DMS153 treated with DMSO at 0.1 percent for 48 hours (cell line): ENCODE measurements at regions not wholly inside any gene's neighbourhood (a gene's known extent, or its start where the extent isn't known, plus 50 kb on each side); places are given as distances from the start of the nearest gene placed in this dataset.

ENCODE experiments used
- DNase-seq: peaks from one replicate; lab custom pipeline; 2025; ENCODE audit not compliant: unreplicated experiment; lab: John Stamatoyannopoulos, UW

DNA sequence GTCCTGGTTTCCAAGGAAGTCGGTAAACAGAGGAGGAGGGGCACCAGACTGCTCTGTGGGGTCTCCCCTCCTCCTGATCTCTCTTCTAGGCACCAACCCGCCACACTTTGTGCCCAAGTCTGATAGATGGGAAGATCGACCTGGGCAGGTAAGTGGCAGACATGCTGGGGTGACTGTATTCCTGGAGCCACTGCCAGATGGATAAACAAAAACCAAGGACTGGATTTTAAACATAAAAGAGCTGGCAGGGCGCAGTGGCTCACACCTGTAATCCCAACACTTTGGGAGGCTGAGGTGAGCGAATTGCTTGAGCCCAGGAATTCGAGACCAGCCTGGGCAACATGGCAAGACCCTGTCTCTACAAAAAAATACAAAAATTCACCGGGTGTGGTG, 181.2 kb downstream of the ANAPC1 start:
- DNase-seq = peak; percentile 4

DNA sequence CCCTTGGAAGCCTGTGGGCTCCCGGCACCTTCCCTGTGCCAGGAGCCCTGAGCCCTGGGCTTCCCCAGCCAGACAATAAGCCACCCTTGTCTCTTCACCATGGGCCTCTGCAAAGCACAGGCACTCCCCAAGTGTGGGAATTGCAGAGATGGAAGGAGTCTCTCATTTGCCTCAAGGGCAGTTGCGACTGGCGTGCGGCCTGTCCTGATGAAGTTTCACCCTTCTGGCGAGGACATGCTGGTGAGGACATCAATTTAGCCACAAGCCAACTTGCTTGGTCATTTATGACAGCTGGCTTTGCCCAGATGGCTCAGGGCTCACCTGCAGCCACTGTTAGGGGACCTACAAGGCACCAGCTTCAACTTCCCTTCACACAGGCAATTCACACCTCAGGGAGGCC, 180.2 kb downstream of the ANAPC1 start:
- no peak for DNase-seq

DNA sequence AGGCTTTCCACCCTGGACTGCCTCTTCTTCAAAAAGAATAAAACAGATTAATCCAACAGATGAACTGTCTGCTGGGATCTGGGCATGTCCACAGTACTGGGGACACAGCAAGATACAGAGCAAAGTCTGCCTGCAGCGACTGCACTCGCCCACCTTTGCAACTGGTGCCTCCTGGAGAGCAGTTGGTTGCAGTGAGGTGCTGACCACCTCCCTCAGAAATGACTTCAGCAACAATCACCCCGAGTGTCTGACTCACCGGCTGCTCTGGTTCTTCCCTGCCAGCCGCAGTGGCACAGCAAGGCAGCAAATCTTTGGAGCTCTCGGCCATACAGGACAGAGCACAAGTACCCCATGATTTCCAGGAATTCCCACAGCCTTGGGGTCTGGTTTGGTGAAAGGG, 179.7 kb downstream of the ANAPC1 start:
- no peak for DNase-seq

GRCh38 chr2:111705239-111705638, 178.8 kb downstream of the ANAPC1 start:
- no peak for DNase-seq

DNA sequence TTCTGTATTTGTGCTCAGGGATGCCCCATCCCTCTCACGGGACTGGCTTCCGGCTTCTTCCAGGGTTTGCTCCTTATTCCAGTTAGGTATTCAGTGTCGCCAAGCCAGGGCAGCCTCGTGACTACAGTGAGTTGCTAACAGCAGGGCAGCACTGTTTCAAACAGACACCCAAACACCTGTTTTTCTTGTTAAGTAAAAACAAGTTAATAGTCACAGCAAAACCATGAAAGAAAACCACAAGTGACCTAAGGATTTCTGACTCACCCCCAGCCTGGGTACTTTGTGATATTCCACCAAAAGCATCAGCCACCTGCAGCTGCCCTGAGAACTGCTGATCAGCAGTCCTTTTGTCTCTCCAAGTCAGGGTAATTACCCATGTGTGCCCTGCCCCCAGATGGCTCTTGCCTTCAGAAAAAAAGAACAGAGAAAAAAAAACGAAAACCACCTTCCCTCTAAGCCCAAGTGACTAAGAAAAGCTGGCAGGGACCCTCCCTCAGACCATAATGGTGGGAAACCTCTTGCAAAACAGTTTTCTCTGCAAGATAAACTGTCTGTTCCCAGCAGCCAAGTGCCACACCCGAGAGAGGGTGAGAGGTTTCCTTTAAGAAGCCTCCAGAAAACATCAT, 178.2 kb downstream of the ANAPC1 start:
- DNase-seq = peak; percentile 40

- no peak for DNase-seq
Observed at GRCh38 chr2:111706481-111707001, 177.5 kb downstream of the ANAPC1 start.

DNA sequence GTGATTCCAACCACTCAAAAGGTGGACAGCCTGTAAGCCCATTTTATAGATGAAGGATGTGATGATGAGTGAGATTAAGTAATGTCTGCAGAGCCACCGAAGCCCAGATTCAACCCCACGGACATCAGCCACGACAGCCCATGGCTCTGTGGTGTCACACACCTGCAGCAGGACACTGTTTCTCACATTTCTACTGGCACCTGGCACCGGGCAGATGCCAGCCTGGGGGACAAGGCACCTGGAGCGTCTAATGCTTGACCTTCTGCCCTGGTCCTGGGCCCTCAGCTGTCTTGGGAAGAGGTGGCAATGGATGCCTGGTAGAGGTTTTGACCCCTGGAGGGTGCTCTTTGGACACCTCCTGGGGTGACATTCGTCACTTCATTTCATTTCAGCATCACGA, 176.3 kb downstream of the ANAPC1 start:
- DNase-seq = no peak

- no peak for DNase-seq
Observed at GRCh38 chr2:111708476-111709180, 175.4 kb downstream of the ANAPC1 start.

DNA sequence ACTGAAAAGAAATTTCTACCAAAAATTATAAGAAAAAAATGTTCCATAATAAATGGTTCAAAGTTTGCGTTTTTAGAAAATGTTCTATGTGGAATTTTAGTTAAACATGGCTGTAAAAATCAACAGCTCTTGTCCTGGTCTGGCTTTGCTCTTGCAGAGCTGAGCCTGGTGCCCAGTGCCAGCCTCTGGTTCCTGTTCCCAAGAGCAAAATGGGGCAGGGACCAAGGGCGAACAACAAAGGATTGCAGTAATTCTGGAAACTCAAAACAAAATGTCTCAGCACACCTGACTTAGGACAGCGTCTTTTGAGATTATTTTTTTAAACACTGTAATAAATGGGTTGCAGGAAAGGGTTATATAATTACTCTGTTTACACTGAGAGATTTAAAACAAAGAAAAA, 174.7 kb downstream of the ANAPC1 start:
- no peak for DNase-seq

GRCh38 chr2:111710085-111710484, 173.9 kb downstream of the ANAPC1 start:
- DNase-seq = no peak

GRCh38 chr2:111710613-111711012, 173.4 kb downstream of the ANAPC1 start:
- no peak for DNase-seq

DNA sequence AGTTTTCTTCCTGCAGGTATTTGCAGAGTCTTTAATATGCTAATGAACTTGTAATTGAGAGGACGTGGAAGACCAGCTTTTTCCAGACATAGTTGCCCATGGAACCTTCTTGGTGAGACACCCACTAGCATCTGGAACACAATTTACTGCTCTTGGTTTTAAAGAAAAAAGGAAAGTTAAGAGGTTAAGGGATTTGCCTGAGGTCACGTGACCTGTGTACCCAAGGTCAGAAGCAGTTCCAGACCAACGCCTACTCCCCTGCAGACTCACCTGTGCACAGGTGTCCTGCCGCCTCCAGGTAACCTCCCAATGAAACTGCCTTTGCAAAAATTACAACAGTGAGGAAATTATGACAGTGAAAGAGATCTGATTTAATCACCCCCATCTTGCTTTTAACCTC, 172.7 kb downstream of the ANAPC1 start:
- no peak for DNase-seq

DNA sequence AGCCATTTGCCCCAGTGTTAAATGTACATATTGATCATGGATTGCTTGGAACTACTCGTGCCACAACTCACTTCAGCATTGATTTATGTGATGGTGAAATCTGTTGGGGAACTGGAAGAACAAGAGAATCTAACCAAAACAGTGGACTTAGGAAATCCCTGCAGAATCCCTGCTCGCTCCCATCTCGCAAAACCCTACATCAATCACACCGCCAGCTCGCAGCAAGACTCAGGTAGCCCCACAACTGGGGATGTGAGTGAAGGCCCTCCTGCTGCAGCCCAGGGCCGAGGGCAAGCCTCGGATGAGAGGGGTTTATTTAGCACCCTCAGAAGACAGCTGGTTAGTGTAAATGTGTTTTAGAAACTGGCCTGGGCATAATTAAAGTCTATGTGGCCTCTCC, 171.6 kb downstream of the ANAPC1 start:
- no peak for DNase-seq

- DNase-seq = no peak
Observed at GRCh38 chr2:111712940-111713515, 171.0 kb downstream of the ANAPC1 start.

- DNase-seq = no peak
Observed at GRCh38 chr2:111715987-111716904, 167.7 kb downstream of the ANAPC1 start.

GRCh38 chr2:111716905-111717775, 166.9 kb downstream of the ANAPC1 start:
- no peak for DNase-seq
